ENCODE measurements at regions not wholly inside any gene's neighbourhood (a gene's known extent, or its start where the extent isn't known, plus 50 kb on each side); places are given as distances from the start of the nearest gene placed in this dataset.

DNA sequence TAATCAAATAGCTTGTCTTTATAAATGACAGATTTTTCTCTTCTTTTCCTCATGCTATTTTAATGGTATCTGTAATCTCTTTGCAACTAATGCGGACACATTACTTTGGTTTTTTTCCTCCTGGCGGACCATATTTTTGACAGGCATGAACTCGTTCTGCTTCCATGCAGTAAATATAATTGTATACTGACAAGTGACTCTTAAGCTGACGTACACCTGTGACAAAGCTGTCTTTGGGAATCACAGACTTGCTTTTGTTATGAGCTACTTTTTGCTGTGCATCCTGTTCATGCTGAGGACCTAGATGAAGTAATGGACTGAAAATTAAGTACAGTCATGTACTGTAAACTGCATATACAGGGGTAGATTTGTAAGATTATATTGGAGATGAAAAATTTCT, 434.3 kb upstream of the TMTC1 start:
- Histone ChIP-seq H3K4me3 (no peak overlapping the region), H3K9me3 (no peaks in the 10 kb centered on the region), H3K27me3 (ENCODE audit: low read depth) (no peaks in the 10 kb centered on the region), H3K36me3 (no peaks in the 10 kb centered on the region), H3K4me1 (no peaks in the 10 kb centered on the region), H3K27ac (no peak overlapping the region)
- no peak for DNase-seq
- no peak for ATAC-seq
- intact Hi-C loops (cut with DNase I) = no loop called here
- TF ChIP-seq, protein P1, sequence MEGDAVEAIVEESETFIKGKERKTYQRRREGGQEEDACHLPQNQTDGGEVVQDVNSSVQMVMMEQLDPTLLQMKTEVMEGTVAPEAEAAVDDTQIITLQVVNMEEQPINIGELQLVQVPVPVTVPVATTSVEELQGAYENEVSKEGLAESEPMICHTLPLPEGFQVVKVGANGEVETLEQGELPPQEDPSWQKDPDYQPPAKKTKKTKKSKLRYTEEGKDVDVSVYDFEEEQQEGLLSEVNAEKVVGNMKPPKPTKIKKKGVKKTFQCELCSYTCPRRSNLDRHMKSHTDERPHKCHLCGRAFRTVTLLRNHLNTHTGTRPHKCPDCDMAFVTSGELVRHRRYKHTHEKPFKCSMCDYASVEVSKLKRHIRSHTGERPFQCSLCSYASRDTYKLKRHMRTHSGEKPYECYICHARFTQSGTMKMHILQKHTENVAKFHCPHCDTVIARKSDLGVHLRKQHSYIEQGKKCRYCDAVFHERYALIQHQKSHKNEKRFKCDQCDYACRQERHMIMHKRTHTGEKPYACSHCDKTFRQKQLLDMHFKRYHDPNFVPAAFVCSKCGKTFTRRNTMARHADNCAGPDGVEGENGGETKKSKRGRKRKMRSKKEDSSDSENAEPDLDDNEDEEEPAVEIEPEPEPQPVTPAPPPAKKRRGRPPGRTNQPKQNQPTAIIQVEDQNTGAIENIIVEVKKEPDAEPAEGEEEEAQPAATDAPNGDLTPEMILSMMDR (IDR thresholded peaks at IDR 0.05) = no peak

DNA sequence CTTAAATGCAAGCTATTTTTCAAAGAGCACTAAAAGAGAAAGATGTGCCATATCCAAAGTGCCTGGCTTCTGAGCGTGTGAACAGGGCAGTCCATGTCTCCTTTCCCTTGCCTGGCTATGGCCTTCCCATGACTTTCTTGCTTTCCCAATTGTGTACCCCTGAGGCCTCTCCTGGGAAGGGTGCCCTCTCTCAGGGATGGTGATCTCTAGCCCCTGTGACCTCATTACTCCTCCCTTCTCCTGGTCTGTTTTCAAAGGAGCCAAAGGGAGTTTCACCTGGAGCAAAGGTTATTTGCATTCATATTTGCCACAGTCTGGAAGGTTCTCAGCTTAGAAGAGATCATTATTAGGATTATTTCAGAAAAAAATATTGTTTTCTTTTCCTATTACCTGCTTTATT, 429.4 kb upstream of the TMTC1 start:
- ATAC-seq (no peak), DNase-seq (no peak)
- Histone ChIP-seq H3K36me3 (no peaks in the 10 kb centered on the region), H3K27ac (no peak overlapping the region), H3K9me3 (no peaks in the 10 kb centered on the region), H3K4me1 (no peaks in the 10 kb centered on the region), H3K27me3 (ENCODE audit: low read depth) (no peaks in the 10 kb centered on the region), H3K4me3 (no peak overlapping the region)
- intact Hi-C loops (cut with DNase I) = no loop called here
- TF ChIP-seq, protein P1 (IDR thresholded peaks at IDR 0.05) = no peak

DNA sequence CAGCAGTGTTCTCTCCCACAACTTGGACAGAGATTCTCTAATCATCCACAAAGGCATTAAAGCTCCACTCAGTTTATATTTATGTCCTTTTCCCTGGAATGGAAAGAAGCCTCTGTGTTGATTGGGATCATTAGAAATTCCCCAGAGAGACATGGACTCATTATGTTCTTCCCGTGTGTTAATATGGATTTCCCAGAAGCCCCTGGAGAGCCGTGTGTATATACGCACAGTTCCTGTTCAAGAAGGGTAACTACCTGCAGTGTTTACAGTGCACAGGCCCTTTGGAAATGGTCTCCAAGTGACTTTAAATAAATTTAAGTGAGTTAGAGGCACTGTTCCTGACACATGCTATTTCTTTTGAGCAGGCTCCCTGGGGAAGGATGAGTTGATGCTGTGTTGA, 428.0 kb upstream of the TMTC1 start:
- Histone ChIP-seq H3K9me3 (no peaks in the 10 kb centered on the region), H3K36me3 (no peaks in the 10 kb centered on the region), H3K27me3 (ENCODE audit: low read depth) (no peaks in the 10 kb centered on the region), H3K27ac (no peak overlapping the region), H3K4me1 (no peaks in the 10 kb centered on the region), H3K4me3 (no peak overlapping the region)
- ATAC-seq (no peak), DNase-seq (no peak)
- TF ChIP-seq, protein P1 (IDR thresholded peaks at IDR 0.05) = no peak
- intact Hi-C loops (cut with DNase I) = no loop called here

DNA sequence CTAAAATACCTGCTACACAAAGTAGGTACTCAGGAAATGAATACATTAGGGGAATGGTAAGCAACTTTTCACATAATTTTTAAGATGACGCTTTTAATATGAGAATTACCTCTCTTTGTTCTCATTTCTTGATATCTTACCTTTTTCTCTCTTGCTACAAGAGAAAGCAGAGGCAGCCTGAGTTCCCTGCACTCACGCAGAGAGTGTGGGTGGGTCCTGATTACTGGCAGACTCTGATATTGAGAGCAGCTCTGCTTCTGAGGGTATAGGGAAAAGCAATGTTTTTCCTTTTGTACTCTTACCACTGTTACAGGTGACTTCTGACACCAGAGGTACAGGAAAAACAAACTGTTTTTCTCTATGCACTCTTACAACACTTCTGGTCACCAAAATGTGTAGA, 420.2 kb upstream of the TMTC1 start:
- Histone ChIP-seq H3K36me3 (no peaks in the 10 kb centered on the region), H3K9me3 (no peaks in the 10 kb centered on the region), H3K27ac (no peak overlapping the region), H3K27me3 (ENCODE audit: low read depth) (peaks cover 18% of the 10 kb centered on the region), H3K4me3 (no peak overlapping the region), H3K4me1 (no peaks in the 10 kb centered on the region)
- ATAC-seq (no peak), DNase-seq (no peak)
- intact Hi-C loops (cut with DNase I) = no loop called here
- TF ChIP-seq, protein P1 (IDR thresholded peaks at IDR 0.05) = no peak

DNA sequence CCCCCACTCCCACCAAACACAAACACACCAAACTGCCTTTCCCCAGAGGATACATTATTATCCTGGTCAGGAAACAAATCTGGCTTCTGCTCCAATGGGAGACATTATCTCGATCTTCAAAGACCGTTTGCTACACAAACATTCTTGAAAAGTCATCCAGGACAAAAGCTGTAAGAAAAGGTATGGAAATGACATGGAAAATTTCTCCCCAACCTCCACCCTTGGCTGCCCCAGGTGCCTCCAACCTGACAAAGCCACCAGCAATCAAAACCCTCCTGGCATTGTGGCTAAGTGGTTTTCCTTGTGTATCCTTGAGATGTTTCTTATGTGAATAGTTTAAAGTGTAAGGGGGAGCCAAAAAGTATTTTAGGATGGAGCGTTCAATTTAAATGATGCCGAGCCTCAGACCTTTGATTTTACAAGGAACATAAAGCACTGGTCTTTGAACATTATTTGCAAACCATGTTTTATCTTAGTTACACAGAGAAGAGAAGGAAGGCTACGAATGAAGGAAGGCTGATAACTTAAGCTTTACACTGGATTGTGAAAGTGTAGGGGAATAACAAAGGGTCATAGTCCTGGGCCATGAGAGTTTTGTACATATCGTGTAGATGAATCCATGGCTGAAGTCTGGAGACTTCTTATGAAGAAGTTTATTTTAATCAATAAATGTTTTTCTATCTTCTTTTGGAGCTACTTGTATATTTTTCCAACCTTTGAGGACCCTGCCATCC, 418.9 kb upstream of the TMTC1 start:
- H3K4me3 ChIP-seq = no peak overlapping the region
- DNase-seq = no peak
- TF ChIP-seq, protein P1 (IDR thresholded peaks at IDR 0.05) = no peak
- H3K4me1 ChIP-seq = no peaks in the 10 kb centered on the region
- no peak for ATAC-seq
- no peaks in the 10 kb centered on the region for H3K9me3 ChIP-seq
- no peak overlapping the region for H3K27ac ChIP-seq
- H3K36me3 ChIP-seq = no peaks in the 10 kb centered on the region
- H3K27me3 ChIP-seq (ENCODE audit: low read depth) = peaks cover 18% of the 10 kb centered on the region
- intact Hi-C loops (cut with DNase I) = no loop called here

All from lower lobe of right lung (tissue), 2 donors.